OCI-M2 (cell line): ENCODE measurements at regions not wholly inside any gene's neighbourhood (a gene's known extent, or its start where the extent isn't known, plus 50 kb on each side); places are given as distances from the start of the nearest gene placed in this dataset.

Experiments used
- DNase-seq: peaks from one replicate; lab custom pipeline; 2025; ENCODE audit not compliant: unreplicated experiment; lab: John Stamatoyannopoulos, UW

- no peak for DNase-seq
Observed at GRCh38 chr7:10085231-10085630, 888.4 kb upstream of the PHF14 start.

GRCh38 chr7:10100572-10100971, 873.1 kb upstream of the PHF14 start:
- no peak for DNase-seq

- DNase-seq = no peak
Observed at GRCh38 chr7:10101351-10101750, 872.3 kb upstream of the PHF14 start.

GRCh38 chr7:10104292-10104691, 869.4 kb upstream of the PHF14 start:
- no peak for DNase-seq

GRCh38 chr7:10106609-10107008, 867.1 kb upstream of the PHF14 start:
- no peak for DNase-seq

GRCh38 chr7:10116511-10116910, 857.2 kb upstream of the PHF14 start:
- DNase-seq = no peak

GRCh38 chr7:10117815-10118214, 855.9 kb upstream of the PHF14 start:
- no peak for DNase-seq

GRCh38 chr7:10120936-10121335, 852.7 kb upstream of the PHF14 start:
- DNase-seq = no peak

- DNase-seq = no peak
Observed at GRCh38 chr7:10121631-10122030, 852.0 kb upstream of the PHF14 start.

GRCh38 chr7:10122551-10123100, 851.0 kb upstream of the PHF14 start:
- DNase-seq = no peak

- DNase-seq = no peak
Observed at GRCh38 chr7:10128748-10129147, 844.9 kb upstream of the PHF14 start.

GRCh38 chr7:10138087-10138854, 835.4 kb upstream of the PHF14 start:
- no peak for DNase-seq

GRCh38 chr7:10146271-10146670, 827.4 kb upstream of the PHF14 start:
- DNase-seq = no peak

- no peak for DNase-seq
Observed at GRCh38 chr7:10156972-10157371, 816.7 kb upstream of the PHF14 start.

- DNase-seq = no peak
Observed at GRCh38 chr7:10181996-10182395, 791.7 kb upstream of the PHF14 start.

GRCh38 chr7:10192074-10192473, 781.6 kb upstream of the PHF14 start:
- no peak for DNase-seq

- DNase-seq = no peak
Observed at GRCh38 chr7:10205696-10206095, 768.0 kb upstream of the PHF14 start.

- no peak for DNase-seq
Observed at GRCh38 chr7:10210000-10210399, 763.7 kb upstream of the PHF14 start.

- no peak for DNase-seq
Observed at GRCh38 chr7:10211016-10211415, 762.7 kb upstream of the PHF14 start.

GRCh38 chr7:10211861-10212260, 761.8 kb upstream of the PHF14 start:
- no peak for DNase-seq

- DNase-seq = no peak
Observed at GRCh38 chr7:10212649-10213048, 761.0 kb upstream of the PHF14 start.

GRCh38 chr7:10216462-10216861, 757.2 kb upstream of the PHF14 start:
- DNase-seq = no peak

- DNase-seq = no peak
Observed at GRCh38 chr7:10221084-10221483, 752.6 kb upstream of the PHF14 start.
